CD4-positive, alpha-beta T cell (primary cell): ENCODE measurements at regions not wholly inside any gene's neighbourhood (a gene's known extent, or its start where the extent isn't known, plus 50 kb on each side); places are given as distances from the start of the nearest gene placed in this dataset.

Source experiments
- ATAC-seq: fragments of 200-7000 bp; cut with Tn5 transposase; one replicate; pipeline ENCODE4 v1.10.0; 2022; ENCODE audit warnings: mild to moderate bottlenecking; ENCODE audit not compliant: poor library complexity
- CTCF ChIA-PET: fragments of 350-600 bp; sonication (Branson Sonifier 250); formaldehyde crosslinking; loops from one replicate; lab custom pipeline; 2021; ENCODE audit warnings: antibody characterized with exemption, inconsistent platforms; lab: Charles Lee
- POLR2A ChIA-PET: fragments of 350-600 bp; sonication (Branson Sonifier 250); formaldehyde crosslinking; loops from one replicate; lab custom pipeline; 2021; ENCODE audit warnings: antibody characterized with exemption, inconsistent platforms; lab: Charles Lee
- DNase-seq, 14 experiments: peaks; one replicate each; pipeline ENCODE4 v3.0.0-alpha.2; 2013 to 2020; ENCODE audit warnings: mixed read lengths in 2 of 14
- H3K27ac ChIP-seq, 2 donors: one replicate each; pipeline versions ENCODE4 v1.5.1 to v1.7.0; 2013; ENCODE audit warnings: low read length in 2 of 2, low read depth in 1 of 2, mild to moderate bottlenecking in 1 of 2
- H3K27me3 ChIP-seq, 2 experiments: 1 replicate in 1 of 2; 2 replicates in 1 of 2; pipeline versions ENCODE4 v1.6.1 to v1.7.0; 2013; ENCODE audit warnings: low read length in 2 of 2, control low read depth in 1 of 2, mild to moderate bottlenecking in 1 of 2, moderate library complexity in 1 of 2; ENCODE audit not compliant: insufficient read depth in 2 of 2, control insufficient read depth in 1 of 2
- H3K36me3 ChIP-seq: one replicate; pipeline ENCODE4 v1.6.1; 2013; ENCODE audit warnings: low read length, control low read depth; ENCODE audit not compliant: insufficient read depth
- H3K4me1 ChIP-seq: one replicate; pipeline ENCODE4 v1.6.1; 2013; ENCODE audit warnings: low read length, control low read depth; ENCODE audit not compliant: insufficient read depth
- H3K4me3 ChIP-seq: one replicate; pipeline ENCODE4 v1.5.1; 2013; ENCODE audit warnings: mild to moderate bottlenecking, low read length, moderate library complexity
- H3K9me3 ChIP-seq, 2 experiments: 1 replicate in 1 of 2; 2 replicates in 1 of 2; pipeline versions ENCODE4 v1.6.1 to v1.7.0; 2013; ENCODE audit warnings: low read length in 2 of 2, mild to moderate bottlenecking in 2 of 2, control low read depth in 1 of 2, moderate library complexity in 1 of 2; ENCODE audit not compliant: control insufficient read depth in 1 of 2, insufficient read depth in 1 of 2
- H3K27ac Mint-ChIP-seq: one replicate; pipeline ENCODE4 v1.8.0; 2020; ENCODE audit warnings: mixed read lengths
- H3K27me3 Mint-ChIP-seq: one replicate; pipeline ENCODE4 v1.8.0; 2021; ENCODE audit warnings: mixed read lengths
- H3K36me3 Mint-ChIP-seq: one replicate; pipeline ENCODE4 v1.8.0; 2021; ENCODE audit warnings: low read depth, mixed read lengths
- H3K4me1 Mint-ChIP-seq: one replicate; pipeline ENCODE4 v1.8.0; 2021; ENCODE audit warnings: low read depth, mixed read lengths
- H3K4me3 Mint-ChIP-seq: one replicate; pipeline ENCODE4 v1.8.0; 2020; ENCODE audit warnings: mild to moderate bottlenecking, mixed read lengths
- H3K9me3 Mint-ChIP-seq: one replicate; pipeline ENCODE4 v1.8.0; 2020; ENCODE audit warnings: mixed read lengths
- CTCF ChIP-seq: fragments of 200-600 bp; IDR thresholded peaks from one replicate; pipeline ENCODE4 v1.8.0; 2022; ENCODE audit warnings: antibody characterized with exemption, mild to moderate bottlenecking
- intact Hi-C, 2 experiments: fragments of 100-400 bp; cut with DNase I in 1 of 2; cut with micrococcal nuclease in 1 of 2; formaldehyde crosslinking; loops; one replicate each; pipeline versions ENCODE4 v1.15.1 to v1.9.0; 2023 to 2025; cut with DNase I, micrococcal nuclease

GRCh38 chr3:110236976-110237610 lies 834.5 kb upstream of the NECTIN3 start:
- Mint-ChIP-seq H3K4me3 (no peak overlapping the region), H3K27ac (no peak overlapping the region), H3K4me1 (no peaks in the 10 kb centered on the region), H3K27me3 (no peaks in the 10 kb centered on the region), H3K36me3 (no peaks in the 10 kb centered on the region), H3K9me3 (no peaks in the 10 kb centered on the region)
- no peaks in the 10 kb centered on the region for H3K9me3 ChIP-seq
- H3K27me3 ChIP-seq: no peaks in the 10 kb centered on the region
- ATAC-seq (no peak), DNase-seq (no peak)
- no peak overlapping the region for H3K4me3 ChIP-seq
- no peaks in the 10 kb centered on the region for H3K4me1 ChIP-seq
- ChIA-PET CTCF (interaction anchor here (1.4 kb wide), 1 partner anchor 12 kb away, joined by 4 read pairs; no protein-coding TSS in a partner anchor), POLR2A (no interaction called here)
- H3K27ac ChIP-seq: no peak overlapping the region
- intact Hi-C loops: no loop called here
- TF ChIP-seq CTCF: no peak
- H3K36me3 ChIP-seq: no peaks in the 10 kb centered on the region

- no peaks in the 10 kb centered on the region for H3K9me3 Mint-ChIP-seq
- H3K27ac Mint-ChIP-seq: no peak overlapping the region
- ChIA-PET POLR2A (no interaction called here), CTCF (no interaction called here)
- H3K36me3 ChIP-seq: no peaks in the 10 kb centered on the region
- no peak overlapping the region for H3K4me3 ChIP-seq
- H3K36me3 Mint-ChIP-seq: no peaks in the 10 kb centered on the region
- no peaks in the 10 kb centered on the region for H3K27me3 ChIP-seq
- H3K9me3 ChIP-seq: no peaks in the 10 kb centered on the region
- peaks cover 6% of the 10 kb centered on the region for H3K27me3 Mint-ChIP-seq
- ATAC-seq (no peak), DNase-seq (no peak)
- no peaks in the 10 kb centered on the region for H3K4me1 ChIP-seq
- no peak overlapping the region for H3K4me3 Mint-ChIP-seq
- TF ChIP-seq CTCF: no peak
- no peak overlapping the region for H3K27ac ChIP-seq
- intact Hi-C loops: no loop called here
- H3K4me1 Mint-ChIP-seq: no peaks in the 10 kb centered on the region
Observed at GRCh38 chr3:110243081-110243480, 828.5 kb upstream of the NECTIN3 start.

- ChIA-PET POLR2A (no interaction called here), CTCF (no interaction called here)
- Histone ChIP-seq H3K36me3 (no peaks in the 10 kb centered on the region), H3K4me3 (no peak overlapping the region), H3K9me3 (no peaks in the 10 kb centered on the region), H3K27ac (no peak overlapping the region), H3K4me1 (no peaks in the 10 kb centered on the region), H3K27me3 (no peaks in the 10 kb centered on the region)
- H3K9me3 Mint-ChIP-seq: no peaks in the 10 kb centered on the region
- no peaks in the 10 kb centered on the region for H3K4me1 Mint-ChIP-seq
- peaks cover 6% of the 10 kb centered on the region for H3K27me3 Mint-ChIP-seq
- intact Hi-C loops: no loop called here
- DNase-seq (no peak), ATAC-seq (no peak)
- no peaks in the 10 kb centered on the region for H3K36me3 Mint-ChIP-seq
- no peak overlapping the region for H3K4me3 Mint-ChIP-seq
- no peak for TF ChIP-seq CTCF
- H3K27ac Mint-ChIP-seq: no peak overlapping the region
Observed at GRCh38 chr3:110246796-110247376, 824.7 kb upstream of the NECTIN3 start.
